ENCODE measurements at regions not wholly inside any gene's neighbourhood (a gene's known extent, or its start where the extent isn't known, plus 50 kb on each side); places are given as distances from the start of the nearest gene placed in this dataset.

DNA sequence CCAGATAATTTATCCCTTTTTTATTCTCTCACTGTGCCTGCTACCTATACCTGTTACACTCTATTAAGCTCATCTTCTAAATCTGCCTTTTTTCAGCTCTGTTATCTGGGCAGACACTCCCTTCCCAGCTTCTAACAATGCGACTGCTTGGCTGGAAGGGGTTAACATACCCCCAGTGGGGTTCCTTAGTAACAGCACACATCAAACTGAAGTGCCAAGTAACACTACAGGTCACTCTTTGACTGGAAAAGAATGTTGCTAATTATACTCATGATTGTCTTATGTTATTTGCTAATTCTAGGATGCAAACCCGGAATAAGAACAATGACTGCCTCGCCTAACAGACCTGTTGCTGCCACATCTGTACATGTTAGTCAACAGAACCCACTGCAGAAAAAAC, 203.5 kb downstream of the EPM2A start (continued):
- TF ChIP-seq, protein P1, sequence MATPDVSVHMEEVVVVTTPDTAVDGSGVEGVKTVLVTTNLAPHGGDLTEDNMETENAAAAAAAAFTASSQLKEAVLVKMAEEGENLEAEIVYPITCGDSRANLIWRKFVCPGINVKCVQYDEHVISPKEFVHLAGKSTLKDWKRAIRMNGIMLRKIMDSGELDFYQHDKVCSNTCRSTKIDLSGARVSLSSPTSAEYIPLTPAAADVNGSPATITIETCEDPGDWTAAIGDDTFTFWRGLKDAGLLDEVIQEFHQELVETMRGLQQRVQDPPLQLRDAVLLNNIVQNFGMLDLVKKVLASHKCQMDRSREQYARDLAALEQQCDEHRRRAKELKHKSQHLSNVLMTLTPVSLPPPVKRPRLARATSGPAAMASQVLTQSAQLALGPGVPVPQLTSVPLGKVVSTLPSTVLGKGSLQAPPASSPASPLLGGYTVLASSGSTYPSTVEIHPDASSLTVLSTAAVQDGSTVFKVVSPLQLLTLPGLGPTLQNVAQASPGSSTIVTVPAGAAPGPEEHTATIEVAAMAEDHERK (CRISPR knock-in tag; IDR thresholded peaks at IDR 0.05; ENCODE audit: low read depth): no peak
- TF ChIP-seq, protein P2, sequence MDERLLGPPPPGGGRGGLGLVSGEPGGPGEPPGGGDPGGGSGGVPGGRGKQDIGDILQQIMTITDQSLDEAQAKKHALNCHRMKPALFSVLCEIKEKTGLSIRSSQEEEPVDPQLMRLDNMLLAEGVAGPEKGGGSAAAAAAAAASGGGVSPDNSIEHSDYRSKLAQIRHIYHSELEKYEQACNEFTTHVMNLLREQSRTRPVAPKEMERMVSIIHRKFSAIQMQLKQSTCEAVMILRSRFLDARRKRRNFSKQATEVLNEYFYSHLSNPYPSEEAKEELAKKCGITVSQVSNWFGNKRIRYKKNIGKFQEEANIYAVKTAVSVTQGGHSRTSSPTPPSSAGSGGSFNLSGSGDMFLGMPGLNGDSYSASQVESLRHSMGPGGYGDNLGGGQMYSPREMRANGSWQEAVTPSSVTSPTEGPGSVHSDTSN (CRISPR knock-in tag; IDR thresholded peaks at IDR 0.05): no peak
- no peak for TF ChIP-seq SIN3B (IDR thresholded peaks at IDR 0.05; ENCODE audit: low read length)
- TF ChIP-seq, protein P3, sequence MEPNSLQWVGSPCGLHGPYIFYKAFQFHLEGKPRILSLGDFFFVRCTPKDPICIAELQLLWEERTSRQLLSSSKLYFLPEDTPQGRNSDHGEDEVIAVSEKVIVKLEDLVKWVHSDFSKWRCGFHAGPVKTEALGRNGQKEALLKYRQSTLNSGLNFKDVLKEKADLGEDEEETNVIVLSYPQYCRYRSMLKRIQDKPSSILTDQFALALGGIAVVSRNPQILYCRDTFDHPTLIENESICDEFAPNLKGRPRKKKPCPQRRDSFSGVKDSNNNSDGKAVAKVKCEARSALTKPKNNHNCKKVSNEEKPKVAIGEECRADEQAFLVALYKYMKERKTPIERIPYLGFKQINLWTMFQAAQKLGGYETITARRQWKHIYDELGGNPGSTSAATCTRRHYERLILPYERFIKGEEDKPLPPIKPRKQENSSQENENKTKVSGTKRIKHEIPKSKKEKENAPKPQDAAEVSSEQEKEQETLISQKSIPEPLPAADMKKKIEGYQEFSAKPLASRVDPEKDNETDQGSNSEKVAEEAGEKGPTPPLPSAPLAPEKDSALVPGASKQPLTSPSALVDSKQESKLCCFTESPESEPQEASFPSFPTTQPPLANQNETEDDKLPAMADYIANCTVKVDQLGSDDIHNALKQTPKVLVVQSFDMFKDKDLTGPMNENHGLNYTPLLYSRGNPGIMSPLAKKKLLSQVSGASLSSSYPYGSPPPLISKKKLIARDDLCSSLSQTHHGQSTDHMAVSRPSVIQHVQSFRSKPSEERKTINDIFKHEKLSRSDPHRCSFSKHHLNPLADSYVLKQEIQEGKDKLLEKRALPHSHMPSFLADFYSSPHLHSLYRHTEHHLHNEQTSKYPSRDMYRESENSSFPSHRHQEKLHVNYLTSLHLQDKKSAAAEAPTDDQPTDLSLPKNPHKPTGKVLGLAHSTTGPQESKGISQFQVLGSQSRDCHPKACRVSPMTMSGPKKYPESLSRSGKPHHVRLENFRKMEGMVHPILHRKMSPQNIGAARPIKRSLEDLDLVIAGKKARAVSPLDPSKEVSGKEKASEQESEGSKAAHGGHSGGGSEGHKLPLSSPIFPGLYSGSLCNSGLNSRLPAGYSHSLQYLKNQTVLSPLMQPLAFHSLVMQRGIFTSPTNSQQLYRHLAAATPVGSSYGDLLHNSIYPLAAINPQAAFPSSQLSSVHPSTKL (CRISPR knock-in tag; IDR thresholded peaks at IDR 0.05): no peak
- TF ChIP-seq, protein P4, sequence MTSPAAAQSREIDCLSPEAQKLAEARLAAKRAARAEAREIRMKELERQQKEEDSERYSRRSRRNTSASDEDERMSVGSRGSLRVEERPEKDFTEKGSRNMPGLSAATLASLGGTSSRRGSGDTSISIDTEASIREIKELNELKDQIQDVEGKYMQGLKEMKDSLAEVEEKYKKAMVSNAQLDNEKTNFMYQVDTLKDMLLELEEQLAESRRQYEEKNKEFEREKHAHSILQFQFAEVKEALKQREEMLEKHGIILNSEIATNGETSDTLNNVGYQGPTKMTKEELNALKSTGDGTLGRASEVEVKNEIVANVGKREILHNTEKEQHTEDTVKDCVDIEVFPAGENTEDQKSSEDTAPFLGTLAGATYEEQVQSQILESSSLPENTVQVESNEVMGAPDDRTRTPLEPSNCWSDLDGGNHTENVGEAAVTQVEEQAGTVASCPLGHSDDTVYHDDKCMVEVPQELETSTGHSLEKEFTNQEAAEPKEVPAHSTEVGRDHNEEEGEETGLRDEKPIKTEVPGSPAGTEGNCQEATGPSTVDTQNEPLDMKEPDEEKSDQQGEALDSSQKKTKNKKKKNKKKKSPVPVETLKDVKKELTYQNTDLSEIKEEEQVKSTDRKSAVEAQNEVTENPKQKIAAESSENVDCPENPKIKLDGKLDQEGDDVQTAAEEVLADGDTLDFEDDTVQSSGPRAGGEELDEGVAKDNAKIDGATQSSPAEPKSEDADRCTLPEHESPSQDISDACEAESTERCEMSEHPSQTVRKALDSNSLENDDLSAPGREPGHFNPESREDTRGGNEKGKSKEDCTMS (CRISPR knock-in tag; conservative IDR thresholded peaks at IDR 0.05): no peak

Data from HepG2 (cell line).